Activated CD8-positive, alpha-beta T cell treated with anti-CD3 and anti-CD28 coated beads, Interleukin-2, amount 10 ng/mL, durations not matched to agents 7 days and 5 days (primary cell): ENCODE measurements at regions not wholly inside any gene's neighbourhood (a gene's known extent, or its start where the extent isn't known, plus 50 kb on each side); places are given as distances from the start of the nearest gene placed in this dataset.

Experiments used
- ATAC-seq: fragments of 150-1000 bp; cut with Tn5 transposase; one replicate; pipeline ENCODE4 v1.10.0; 2021; ENCODE audit warnings: moderate library complexity
- CTCF ChIA-PET: fragments of 350-600 bp; sonication (Branson Sonifier 250); formaldehyde crosslinking; loops from one replicate; lab custom pipeline; 2021; ENCODE audit warnings: antibody characterized with exemption; lab: Charles Lee
- POLR2A ChIA-PET: fragments of 350-600 bp; sonication (Branson Sonifier 250); formaldehyde crosslinking; loops from one replicate; lab custom pipeline; 2021; ENCODE audit warnings: antibody characterized with exemption; lab: Charles Lee
- DNase-seq: peaks from one replicate; pipeline ENCODE4 v3.0.0-alpha.2; 2020
- H3K27ac Mint-ChIP-seq: one replicate; pipeline ENCODE4 v1.8.0; 2021; ENCODE audit warnings: mild to moderate bottlenecking, mixed read lengths
- H3K27me3 Mint-ChIP-seq: one replicate; pipeline ENCODE4 v1.8.0; 2021; ENCODE audit warnings: low read depth, mixed read lengths
- H3K36me3 Mint-ChIP-seq: one replicate; pipeline ENCODE4 v1.8.0; 2021; ENCODE audit warnings: low read depth, mixed read lengths
- H3K4me1 Mint-ChIP-seq: one replicate; pipeline ENCODE4 v1.8.0; 2021; ENCODE audit warnings: low read depth, mixed read lengths
- H3K4me3 Mint-ChIP-seq: one replicate; pipeline ENCODE4 v1.8.0; 2021; ENCODE audit warnings: mild to moderate bottlenecking, mixed read lengths
- H3K9me3 Mint-ChIP-seq: one replicate; pipeline ENCODE4 v1.8.0; 2022; ENCODE audit warnings: mixed read lengths; ENCODE audit not compliant: insufficient read depth

DNA sequence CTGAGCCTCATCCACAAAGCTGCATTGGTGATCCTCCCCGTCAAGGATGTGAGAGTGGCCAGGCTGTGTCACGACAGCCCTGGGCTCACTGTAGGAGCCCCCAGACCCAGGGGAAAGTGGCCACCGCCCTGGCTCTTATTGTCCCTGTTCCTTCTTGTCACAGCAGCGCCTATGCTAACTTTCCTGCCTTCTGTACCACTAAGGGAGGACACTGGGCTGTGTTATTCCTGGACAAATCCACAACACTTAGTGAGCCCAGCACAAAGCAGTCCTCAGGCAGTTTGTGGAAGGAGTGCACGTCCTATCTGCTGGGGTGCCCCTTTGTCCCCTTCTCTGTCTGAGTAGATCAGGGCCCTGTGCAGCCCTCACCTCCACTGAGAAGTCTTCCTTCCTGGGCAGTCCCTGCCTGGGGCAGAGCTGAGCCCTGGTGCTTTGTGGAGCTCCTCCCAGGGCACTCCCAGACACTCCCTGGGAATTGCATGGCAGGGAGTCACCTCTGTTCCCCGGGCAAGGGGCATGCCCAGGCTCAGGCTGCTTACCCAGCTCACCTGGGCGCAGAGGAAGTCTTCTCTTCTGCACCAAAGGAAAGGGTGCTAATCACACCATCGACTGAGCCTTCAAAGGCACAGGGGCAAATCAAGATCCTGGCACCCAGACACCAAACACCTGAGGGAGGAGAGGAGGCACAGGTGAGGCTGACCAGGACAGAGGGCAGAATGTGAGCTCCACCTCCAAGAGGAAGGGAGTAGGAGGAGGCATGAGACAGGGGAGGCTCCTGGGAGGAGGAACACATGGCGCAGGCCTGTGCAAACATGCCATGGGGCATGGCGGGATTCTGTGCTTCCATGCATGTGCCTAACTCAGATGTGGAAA is 138.7 kb downstream of the KLF13 start:
- ChIA-PET POLR2A (no interaction called here), CTCF (interaction anchor here (1.1 to 2.9 kb wide), 4 partner anchors 24 to 100 kb away, joined by 3 to 12 read pairs (median 4); no protein-coding TSS in a partner anchor)
- no peaks in the 10 kb centered on the region for H3K27me3 Mint-ChIP-seq
- no peaks in the 10 kb centered on the region for H3K36me3 Mint-ChIP-seq
- ATAC-seq (no peak), DNase-seq (no peak)
- no peak overlapping the region for H3K27ac Mint-ChIP-seq
- H3K4me3 Mint-ChIP-seq: no peak overlapping the region
- no peaks in the 10 kb centered on the region for H3K9me3 Mint-ChIP-seq
- no peaks in the 10 kb centered on the region for H3K4me1 Mint-ChIP-seq

DNA sequence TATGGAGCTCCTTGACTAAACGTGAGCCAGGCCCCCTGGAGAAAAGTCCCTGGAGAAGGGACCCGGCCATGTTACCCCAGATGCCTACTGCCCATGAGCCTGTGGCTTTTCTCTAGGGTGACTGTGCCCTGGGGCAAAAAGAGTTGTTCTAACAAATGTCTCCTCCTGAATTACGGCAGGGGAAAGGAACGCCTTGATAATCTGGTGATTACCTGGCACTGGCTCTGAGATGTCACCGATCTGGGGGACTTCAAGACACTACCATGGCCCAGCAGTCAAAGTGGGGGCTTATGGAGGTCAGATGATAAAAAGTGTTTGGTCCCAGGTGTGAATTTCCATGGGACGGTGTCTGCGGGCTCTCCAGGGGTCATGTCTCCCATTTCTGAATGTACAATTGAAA is 140.7 kb downstream of the KLF13 start:
- Mint-ChIP-seq H3K27me3 (no peaks in the 10 kb centered on the region), H3K4me1 (peaks cover 8% of the 10 kb centered on the region), H3K36me3 (no peaks in the 10 kb centered on the region), H3K4me3 (no peak overlapping the region), H3K27ac (no peak overlapping the region), H3K9me3 (no peaks in the 10 kb centered on the region)
- ChIA-PET POLR2A (no interaction called here), CTCF (interaction anchor here (1.1 kb wide), 1 partner anchor 8 kb away, joined by 3 read pairs; no protein-coding TSS in a partner anchor)
- ATAC-seq (no peak), DNase-seq (no peak)

DNA sequence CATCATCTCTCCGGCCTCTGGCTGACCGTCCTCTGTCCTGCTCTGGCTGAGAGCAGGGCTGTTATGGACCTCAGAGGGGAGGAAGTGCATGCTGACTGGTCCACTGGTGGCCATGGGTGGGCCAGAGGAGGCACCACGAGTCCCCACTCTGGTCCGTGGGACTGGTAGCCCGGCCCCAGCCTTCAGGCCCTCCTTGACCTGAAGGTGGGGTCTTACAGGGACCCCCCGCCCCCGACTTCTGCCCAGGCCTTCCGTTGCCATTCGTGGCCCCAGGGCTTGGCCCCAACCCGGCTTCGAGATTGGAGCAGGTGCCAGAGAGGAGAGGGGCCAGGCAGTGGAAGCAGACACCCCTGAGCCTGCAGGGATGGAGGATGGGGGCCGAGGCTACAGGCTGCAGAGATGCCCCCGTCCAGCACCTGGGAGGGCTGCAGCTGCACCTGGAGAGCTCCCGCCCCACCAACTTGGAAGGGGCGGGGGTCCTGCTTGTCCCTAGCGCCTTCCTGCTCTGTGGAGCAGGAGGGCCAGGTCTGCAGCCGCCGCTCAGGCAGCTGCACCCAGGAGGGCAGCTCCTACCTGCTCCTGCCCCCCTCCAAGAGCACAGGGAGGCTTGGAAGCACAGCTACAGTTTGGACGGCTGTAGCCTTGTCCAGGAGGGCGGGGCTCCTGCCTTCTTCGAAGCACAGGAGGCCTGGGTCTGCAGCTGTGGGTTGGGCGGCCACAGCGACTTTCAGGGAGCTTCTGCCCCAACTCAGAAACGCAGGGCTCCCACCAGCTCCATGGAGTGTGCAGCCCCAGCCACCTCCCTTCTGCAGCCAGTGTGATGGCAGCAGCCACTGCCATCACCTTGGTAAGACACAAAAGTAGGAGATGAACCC is 142.5 kb downstream of the KLF13 start:
- Mint-ChIP-seq H3K27me3 (no peaks in the 10 kb centered on the region), H3K4me3 (no peak overlapping the region), H3K9me3 (no peaks in the 10 kb centered on the region), H3K36me3 (peaks cover 3% of the 10 kb centered on the region), H3K4me1 (peaks cover 25% of the 10 kb centered on the region), H3K27ac (no peak overlapping the region)
- ChIA-PET CTCF (interaction anchor here (1.2 to 11.3 kb wide), 3 partner anchors 20 to 32 kb away, joined by 4 to 104 read pairs (median 4); no protein-coding TSS in a partner anchor), POLR2A (interaction anchor here (1.0 to 1.7 kb wide), 2 partner anchors 14 to 34 kb away, joined by 4 read pairs; no protein-coding TSS in a partner anchor)
- DNase-seq (peak; percentile 18), ATAC-seq (no peak)

DNA sequence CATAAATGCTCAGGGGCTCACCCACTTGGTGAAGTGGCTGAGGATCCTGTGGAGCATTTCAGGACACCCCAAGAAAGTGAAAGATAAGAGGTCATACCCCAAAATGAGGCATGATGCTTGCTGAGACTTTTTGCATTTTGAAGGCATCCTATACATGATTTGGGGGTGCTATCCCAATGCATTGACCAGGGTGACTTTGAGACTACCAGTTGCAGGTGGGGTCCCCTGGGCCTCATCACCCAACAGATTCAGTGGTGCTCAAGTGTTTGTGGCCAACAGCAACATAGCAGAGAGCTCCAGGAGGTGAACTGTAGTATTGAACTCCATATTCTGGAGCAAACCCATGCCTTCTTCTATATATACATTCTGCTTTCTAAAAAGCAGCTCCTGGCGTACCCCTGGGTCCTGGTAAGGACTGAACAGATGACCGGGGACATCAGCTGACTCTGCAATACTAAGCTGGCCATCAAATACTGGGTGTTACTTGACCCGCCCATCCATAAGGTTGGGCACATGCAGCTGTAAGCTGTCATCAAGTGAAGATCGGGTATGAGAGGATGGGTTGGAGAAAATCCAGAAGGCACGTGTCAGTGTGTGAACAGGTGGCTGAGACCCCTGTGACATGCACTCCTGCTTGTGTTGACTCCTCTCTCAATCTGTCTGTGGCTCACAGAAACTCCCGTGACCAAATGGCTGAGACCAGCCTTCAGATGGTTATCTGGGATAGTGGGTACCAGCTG is 143.3 kb downstream of the KLF13 start:
- Mint-ChIP-seq H3K27me3 (no peaks in the 10 kb centered on the region), H3K4me3 (no peak overlapping the region), H3K4me1 (peaks cover 32% of the 10 kb centered on the region), H3K9me3 (no peaks in the 10 kb centered on the region), H3K36me3 (peaks cover 8% of the 10 kb centered on the region), H3K27ac (no peak overlapping the region)
- ChIA-PET CTCF (interaction anchor here (1.2 to 11.3 kb wide), 3 partner anchors 19 to 33 kb away, joined by 4 to 104 read pairs (median 4); no protein-coding TSS in a partner anchor), POLR2A (interaction anchor here (1.0 to 1.7 kb wide), 2 partner anchors 14 to 35 kb away, joined by 4 read pairs; no protein-coding TSS in a partner anchor)
- ATAC-seq (no peak), DNase-seq (peak; percentile 13)

DNA sequence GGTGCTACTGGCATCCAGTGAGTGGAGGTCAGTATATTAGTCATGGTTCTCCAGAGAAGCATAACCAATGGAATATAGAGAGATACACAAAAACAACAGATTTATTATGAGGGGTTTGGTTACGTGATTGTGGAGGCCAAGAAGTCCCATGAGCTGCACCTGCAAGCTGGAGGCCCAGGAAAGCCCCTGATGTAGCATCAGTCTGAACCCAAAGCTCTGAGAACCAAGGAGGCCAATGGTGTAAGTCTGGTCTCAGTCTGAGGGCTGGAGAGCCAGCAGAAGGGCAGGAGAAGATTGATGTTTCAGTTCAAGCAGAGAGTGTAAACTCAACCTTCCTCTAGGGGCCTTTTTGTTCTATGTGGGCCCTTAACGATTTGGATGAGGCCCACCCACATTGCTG is 144.1 kb downstream of the KLF13 start:
- Mint-ChIP-seq H3K36me3 (peaks cover 10% of the 10 kb centered on the region), H3K4me3 (no peak overlapping the region), H3K4me1 (peaks cover 38% of the 10 kb centered on the region), H3K27ac (no peak overlapping the region), H3K27me3 (no peaks in the 10 kb centered on the region), H3K9me3 (no peaks in the 10 kb centered on the region)
- ATAC-seq (no peak), DNase-seq (no peak)
- POLR2A ChIA-PET: no interaction called here
- CTCF ChIA-PET: interaction anchor here (3.3 to 11.3 kb wide), 3 partner anchors 12 to 34 kb away, joined by 18 to 104 read pairs (median 95); no protein-coding TSS in a partner anchor

DNA sequence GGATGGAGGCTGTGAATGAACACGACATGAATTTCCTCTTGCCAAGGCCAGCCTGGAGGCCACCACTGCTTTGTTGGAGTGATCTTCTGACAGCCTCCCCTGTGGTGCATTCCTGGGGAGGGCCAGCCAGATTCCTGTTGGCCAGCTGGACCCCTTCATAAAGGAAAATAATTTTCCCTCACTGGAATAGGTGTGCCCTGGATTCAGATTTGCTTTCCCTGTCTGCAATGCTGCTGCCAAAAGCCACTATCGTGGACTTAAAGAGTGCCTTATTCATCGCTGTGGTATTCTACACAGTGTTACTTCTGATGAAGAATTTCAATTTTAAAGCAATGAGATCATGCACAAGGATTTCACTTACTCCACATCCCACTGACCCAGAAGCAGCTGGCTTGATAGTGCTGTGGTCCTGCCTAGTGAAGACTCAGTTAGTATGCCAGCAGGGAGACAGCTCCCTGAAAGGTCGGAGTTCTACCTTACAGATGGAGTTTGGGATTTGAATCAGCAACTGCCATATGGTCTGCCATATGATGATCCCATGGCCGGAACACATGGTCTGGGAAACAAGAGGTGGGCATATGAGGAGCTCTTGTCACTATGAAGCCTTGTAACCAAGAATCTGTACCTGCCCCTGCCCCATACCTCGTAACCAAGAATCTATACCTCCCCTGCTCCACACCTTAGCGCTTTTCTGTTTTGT is 145.2 kb downstream of the KLF13 start:
- Mint-ChIP-seq H3K9me3 (no peaks in the 10 kb centered on the region), H3K27me3 (no peaks in the 10 kb centered on the region), H3K36me3 (peaks cover 10% of the 10 kb centered on the region), H3K27ac (peak overlapping the region; percentile 89), H3K4me3 (no peak overlapping the region), H3K4me1 (peaks cover 38% of the 10 kb centered on the region)
- DNase-seq (no peak), ATAC-seq (no peak)
- ChIA-PET CTCF (interaction anchor here (1.3 to 11.3 kb wide), 9 partner anchors 10 to 256 kb away, joined by 3 to 104 read pairs (median 9); no protein-coding TSS in a partner anchor), POLR2A (interaction anchor here (1.0 to 4.6 kb wide), 6 partner anchors 36 to 146 kb away, joined by 3 to 30 read pairs (median 6); partner anchors contain the start of gene KLF13)

DNA sequence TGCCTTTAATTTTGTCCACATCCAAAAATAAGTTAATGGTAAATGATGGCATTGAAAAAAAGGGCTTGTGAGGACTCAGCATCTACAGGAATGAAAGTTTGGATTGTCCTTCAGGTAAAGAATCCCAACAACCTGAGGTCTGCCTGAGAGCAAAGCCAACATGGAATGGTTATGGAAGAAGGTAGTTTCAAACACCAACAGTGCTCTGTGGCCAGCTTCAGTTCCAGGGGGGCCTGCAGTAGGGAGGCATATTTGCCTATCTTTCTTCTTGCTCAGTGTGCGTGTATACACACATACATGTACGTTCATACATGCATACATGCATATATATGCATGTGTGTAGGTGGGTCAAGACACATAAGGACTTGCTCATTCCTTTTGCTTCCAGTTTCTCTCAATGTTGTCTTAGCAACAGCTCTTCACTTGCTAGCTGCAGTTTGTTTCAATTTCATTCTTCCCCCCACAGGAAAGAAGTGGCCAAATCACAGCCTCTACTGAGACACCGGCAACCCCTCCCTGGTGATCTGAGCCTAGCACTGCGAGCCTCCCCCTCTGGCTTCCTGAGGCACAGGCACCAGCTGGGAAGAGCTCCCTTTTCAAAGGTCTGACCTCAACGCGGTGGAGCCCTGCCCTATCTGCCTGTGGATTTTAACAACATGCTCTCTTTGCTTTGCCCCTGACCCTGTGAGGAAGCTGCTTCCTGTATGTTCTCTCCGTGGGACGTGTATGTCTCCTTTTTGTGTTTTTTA is 146.2 kb downstream of the KLF13 start:
- Mint-ChIP-seq H3K4me1 (peaks cover 38% of the 10 kb centered on the region), H3K27me3 (no peaks in the 10 kb centered on the region)

DNA sequence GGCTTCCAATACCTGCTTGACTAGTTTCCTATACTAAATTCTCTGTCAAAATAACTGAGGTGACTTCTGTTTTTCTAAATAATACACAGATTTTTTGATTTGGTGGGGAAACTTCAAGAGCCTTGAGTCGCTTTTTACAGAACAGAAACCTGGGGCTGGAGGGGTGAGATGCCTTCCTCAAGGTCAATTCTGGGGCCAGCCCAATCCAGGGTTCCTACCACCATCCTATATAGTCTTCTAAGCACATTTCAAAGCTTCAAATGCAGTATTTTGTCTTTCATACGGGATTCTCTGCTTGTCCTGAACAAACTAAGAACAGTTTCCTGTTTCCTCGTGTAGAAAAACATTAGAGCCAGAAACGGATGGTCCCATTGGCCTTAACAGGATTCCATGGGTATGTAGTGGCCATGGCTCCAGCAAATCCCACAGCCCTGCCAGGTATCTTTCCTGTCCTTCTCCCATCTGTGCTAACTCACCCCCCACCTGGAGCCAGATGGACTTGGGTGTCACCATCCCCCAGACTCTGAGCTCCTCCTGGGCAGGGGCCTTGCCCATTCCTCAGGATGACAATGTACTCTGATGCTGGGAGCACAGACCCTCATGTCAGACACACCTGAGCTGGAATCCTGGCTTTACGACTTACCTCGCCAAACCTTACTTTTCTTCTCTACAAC is 146.9 kb downstream of the KLF13 start:
- peak; percentile 3 for ATAC-seq
- H3K36me3 Mint-ChIP-seq: peaks cover 23% of the 10 kb centered on the region
- H3K27ac Mint-ChIP-seq: peak overlapping the region; percentile 89
- no peaks in the 10 kb centered on the region for H3K9me3 Mint-ChIP-seq
- ChIA-PET CTCF (interaction anchor here (1.0 to 11.3 kb wide), 11 partner anchors 9 to 170 kb away, joined by 3 to 104 read pairs (median 5); no protein-coding TSS in a partner anchor), POLR2A (interaction anchor here (0.8 to 4.6 kb wide), 11 partner anchors 10 to 147 kb away, joined by 3 to 30 read pairs (median 4); partner anchors contain the start of gene KLF13)
- peak overlapping the region; percentile 62 for H3K4me3 Mint-ChIP-seq
- no peak for DNase-seq
- peaks cover 38% of the 10 kb centered on the region for H3K4me1 Mint-ChIP-seq
- H3K27me3 Mint-ChIP-seq: no peaks in the 10 kb centered on the region

More for the DNA sequence above, 146.2 kb downstream of the KLF13 start:
- peak; percentile 96 for ATAC-seq
- POLR2A ChIA-PET: interaction anchor here (0.6 to 4.6 kb wide), 12 partner anchors 10 to 147 kb away, joined by 3 to 30 read pairs (median 4); partner anchors contain the start of gene KLF13
- Mint-ChIP-seq H3K36me3 (peaks cover 16% of the 10 kb centered on the region), H3K27ac (peak overlapping the region; percentile 89), H3K9me3 (no peaks in the 10 kb centered on the region), H3K4me3 (peak overlapping the region; percentile 62)
- peak; percentile 77 for DNase-seq
- CTCF ChIA-PET: interaction anchor here (0.9 to 11.3 kb wide), 13 partner anchors 10 to 257 kb away, joined by 3 to 104 read pairs (median 5); no protein-coding TSS in a partner anchor
